Effector memory CD4-positive, alpha-beta T cell (primary cell): ENCODE measurements at regions not wholly inside any gene's neighbourhood (a gene's known extent, or its start where the extent isn't known, plus 50 kb on each side); places are given as distances from the start of the nearest gene placed in this dataset.
"Not testable (repeated sequence)": the region's sequence is repeated elsewhere in the genome, so short reads cannot be mapped to it uniquely, and the experiment has no call there.

Experiments used
- DNase-seq, 3 donors: peaks; one replicate each; pipeline ENCODE4 v3.0.0-alpha.2; 2020
- H3K27ac ChIP-seq: 2 replicates; pipeline ENCODE4 v1.7.0; 2013; ENCODE audit warnings: mild to moderate bottlenecking, low read length, moderate library complexity; ENCODE audit not compliant: insufficient read depth, poor library complexity, severe bottlenecking
- H3K27me3 ChIP-seq: replicated peaks from 2 replicates; pipeline ENCODE4 v1.7.0; 2013; ENCODE audit warnings: mild to moderate bottlenecking, low read length; ENCODE audit not compliant: insufficient read depth, control insufficient read depth, poor library complexity, severe bottlenecking
- H3K36me3 ChIP-seq: 2 replicates; pipeline ENCODE4 v1.7.0; 2013; ENCODE audit warnings: mild to moderate bottlenecking, low read length, moderate library complexity; ENCODE audit not compliant: control insufficient read depth, insufficient read depth
- H3K4me1 ChIP-seq: 2 replicates; pipeline ENCODE4 v1.7.0; 2013; ENCODE audit warnings: low read length, mild to moderate bottlenecking; ENCODE audit not compliant: control insufficient read depth, insufficient read depth, poor library complexity, severe bottlenecking
- H3K4me3 ChIP-seq: 2 replicates; pipeline ENCODE4 v1.7.0; 2013; ENCODE audit warnings: low read length, low read depth, mild to moderate bottlenecking; ENCODE audit not compliant: insufficient read depth, poor library complexity, severe bottlenecking
- H3K9me3 ChIP-seq: 2 replicates; pipeline ENCODE4 v1.7.0; 2013; ENCODE audit warnings: mild to moderate bottlenecking, low read length, moderate library complexity; ENCODE audit not compliant: control insufficient read depth

GRCh38 chr5:113713051-113713450 lies 199.6 kb downstream of the YTHDC2 start:
- no peaks in the 10 kb centered on the region for H3K4me1 ChIP-seq
- no peak overlapping the region for H3K4me3 ChIP-seq
- H3K27me3 ChIP-seq = no peaks in the 10 kb centered on the region
- no peak for DNase-seq
- H3K9me3 ChIP-seq = no peaks in the 10 kb centered on the region
- no peaks in the 10 kb centered on the region for H3K36me3 ChIP-seq
- no peak overlapping the region for H3K27ac ChIP-seq

GRCh38 chr5:113715921-113716320 lies 202.4 kb downstream of the YTHDC2 start:
- H3K27ac ChIP-seq, DNase-seq: not testable (repeated sequence)

DNA sequence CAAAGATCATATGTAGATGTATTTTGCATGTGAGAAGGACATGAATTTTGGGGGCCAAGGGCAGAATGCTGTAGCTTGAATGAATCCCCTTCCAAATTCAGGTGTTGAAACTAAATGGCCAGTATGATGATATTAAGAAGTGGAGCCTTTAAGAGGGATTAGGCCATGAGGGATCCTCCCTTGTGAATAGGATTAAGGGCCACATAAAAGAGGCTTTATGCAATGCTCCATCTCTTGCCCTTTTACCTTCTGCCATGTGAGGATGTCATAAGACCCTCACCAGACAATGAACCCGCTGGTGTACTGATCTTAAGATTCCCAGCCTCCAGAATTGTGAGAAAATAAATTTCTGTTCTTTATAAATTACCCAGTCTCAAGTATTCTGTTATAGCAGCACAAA lies 206.1 kb downstream of the YTHDC2 start:
- Histone ChIP-seq H3K36me3 (no peaks in the 10 kb centered on the region), H3K9me3 (no peaks in the 10 kb centered on the region), H3K4me1 (no peaks in the 10 kb centered on the region), H3K4me3 (no peak overlapping the region), H3K27me3 (no peaks in the 10 kb centered on the region), H3K27ac (no peak overlapping the region)
- no peak for DNase-seq

More at GRCh38 chr5:113715921-113716320, 202.4 kb downstream of the YTHDC2 start:
- H3K9me3 ChIP-seq, H3K36me3 ChIP-seq, H3K27me3 ChIP-seq, H3K4me1 ChIP-seq, H3K4me3 ChIP-seq: not testable (repeated sequence)

DNA sequence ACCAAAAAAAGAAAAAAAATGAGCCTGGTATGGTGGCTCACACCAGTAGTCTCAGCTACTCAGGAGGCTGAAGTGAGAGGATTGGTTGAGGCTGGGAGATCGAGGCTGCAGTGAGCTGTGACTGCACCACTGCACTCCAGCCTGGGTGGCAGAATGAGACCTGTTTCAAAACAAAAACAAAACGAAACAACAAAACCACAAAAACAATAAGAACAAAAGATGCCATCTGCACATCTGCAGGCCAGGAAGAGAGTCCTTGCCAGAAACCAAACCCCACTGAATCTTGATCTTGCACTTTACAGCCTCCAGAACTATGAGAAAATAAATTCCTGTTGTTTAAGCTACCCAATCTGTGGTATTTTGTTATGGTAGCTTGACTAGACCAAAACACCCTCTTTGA lies 207.7 kb downstream of the YTHDC2 start:
- no peaks in the 10 kb centered on the region for H3K9me3 ChIP-seq
- H3K27ac ChIP-seq = no peak overlapping the region
- no peaks in the 10 kb centered on the region for H3K27me3 ChIP-seq
- no peak overlapping the region for H3K4me3 ChIP-seq
- no peaks in the 10 kb centered on the region for H3K36me3 ChIP-seq
- no peak for DNase-seq
- no peaks in the 10 kb centered on the region for H3K4me1 ChIP-seq

- Histone ChIP-seq H3K27ac (no peak overlapping the region), H3K27me3 (no peaks in the 10 kb centered on the region), H3K9me3 (no peaks in the 10 kb centered on the region), H3K4me1 (no peaks in the 10 kb centered on the region), H3K36me3 (no peaks in the 10 kb centered on the region), H3K4me3 (no peak overlapping the region)
- no peak for DNase-seq
Observed at GRCh38 chr5:113723021-113723420, 209.5 kb downstream of the YTHDC2 start.

- Histone ChIP-seq H3K4me3 (no peak overlapping the region), H3K27ac (no peak overlapping the region), H3K27me3 (no peaks in the 10 kb centered on the region), H3K4me1 (no peaks in the 10 kb centered on the region), H3K9me3 (no peaks in the 10 kb centered on the region), H3K36me3 (no peaks in the 10 kb centered on the region)
- DNase-seq = no peak
Observed at GRCh38 chr5:113735751-113736150, 222.3 kb downstream of the YTHDC2 start.

- Histone ChIP-seq H3K36me3 (no peaks in the 10 kb centered on the region), H3K4me1 (no peaks in the 10 kb centered on the region), H3K9me3 (no peaks in the 10 kb centered on the region), H3K27me3 (no peaks in the 10 kb centered on the region), H3K4me3 (no peak overlapping the region), H3K27ac (no peak overlapping the region)
- DNase-seq = no peak
Observed at GRCh38 chr5:113742176-113742575, 228.7 kb downstream of the YTHDC2 start.

- Histone ChIP-seq H3K4me1 (no peaks in the 10 kb centered on the region), H3K36me3 (no peaks in the 10 kb centered on the region), H3K4me3 (no peak overlapping the region), H3K9me3 (no peaks in the 10 kb centered on the region), H3K27ac (no peak overlapping the region), H3K27me3 (no peaks in the 10 kb centered on the region)
- no peak for DNase-seq
Observed at GRCh38 chr5:113742639-113743038, 229.1 kb downstream of the YTHDC2 start.

DNA sequence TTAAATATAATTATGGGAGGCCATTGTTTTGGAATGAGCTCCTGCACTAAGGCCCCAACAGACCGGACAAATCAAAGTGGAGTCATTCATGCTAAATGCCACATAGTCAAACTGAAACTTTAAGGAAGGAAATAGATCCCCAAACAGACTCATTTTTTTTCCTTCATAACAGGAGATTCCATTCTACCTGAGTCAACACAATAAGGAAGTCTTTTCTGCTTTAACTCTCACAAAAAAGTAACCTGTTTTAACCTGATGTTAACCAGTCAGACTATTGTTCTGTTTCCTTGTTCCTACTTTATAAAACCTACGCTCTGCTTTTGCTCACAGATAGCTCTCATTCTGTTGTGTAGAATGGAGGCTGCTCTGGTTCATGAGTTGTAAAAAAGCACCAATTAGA lies 234.9 kb downstream of the YTHDC2 start:
- H3K36me3 ChIP-seq = no peaks in the 10 kb centered on the region
- H3K27ac ChIP-seq = no peak overlapping the region
- DNase-seq = no peak

GRCh38 chr5:113749334-113749733 lies 235.8 kb downstream of the YTHDC2 start:
- no peaks in the 10 kb centered on the region for H3K9me3 ChIP-seq
- no peak overlapping the region for H3K4me3 ChIP-seq
- no peak overlapping the region for H3K27ac ChIP-seq
- H3K4me1 ChIP-seq = no peaks in the 10 kb centered on the region
- no peaks in the 10 kb centered on the region for H3K27me3 ChIP-seq
- DNase-seq = no peak
- H3K36me3 ChIP-seq = no peaks in the 10 kb centered on the region

More for the DNA sequence above, 234.9 kb downstream of the YTHDC2 start:
- Histone ChIP-seq H3K4me3 (no peak overlapping the region), H3K9me3 (no peaks in the 10 kb centered on the region), H3K4me1 (no peaks in the 10 kb centered on the region), H3K27me3 (no peaks in the 10 kb centered on the region)

DNA sequence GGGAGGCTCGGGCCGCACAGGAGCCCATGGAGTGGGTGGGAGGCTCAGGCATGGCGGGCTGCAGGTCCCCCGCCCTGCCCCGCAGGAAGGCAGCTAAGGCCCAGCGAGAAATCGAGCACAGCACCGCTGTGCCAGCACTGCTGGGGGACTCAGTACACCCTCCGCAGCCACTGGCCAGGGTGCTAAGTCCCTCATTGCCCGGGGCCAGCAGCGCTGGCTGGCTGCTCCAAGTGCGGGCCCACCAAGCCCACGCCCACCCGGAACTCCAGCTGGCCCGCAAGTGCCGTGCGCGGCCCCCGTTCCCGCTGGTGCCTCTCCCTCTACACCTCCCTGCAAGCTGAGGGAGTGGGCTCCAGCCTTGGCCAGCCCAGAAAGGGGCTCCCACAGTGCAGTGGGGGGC lies 239.7 kb downstream of the YTHDC2 start:
- H3K4me3 ChIP-seq, H3K36me3 ChIP-seq, H3K27ac ChIP-seq, H3K4me1 ChIP-seq, H3K9me3 ChIP-seq, H3K27me3 ChIP-seq, DNase-seq: not testable (repeated sequence)
